Vagina (tissue), 2 donors: ENCODE measurements at regions not wholly inside any gene's neighbourhood (a gene's known extent, or its start where the extent isn't known, plus 50 kb on each side); places are given as distances from the start of the nearest gene placed in this dataset.

Experiments used
- DNase-seq, 2 donors: peaks; one replicate each; pipeline ENCODE4 v3.0.0-alpha.2; 2017; ENCODE audit errors: extremely low spot score in 2 of 2
- H3K27ac ChIP-seq: fragments of 200-600 bp; sonication (generic); one replicate; pipeline ENCODE4 v1.5.1; 2019
- H3K27me3 ChIP-seq: fragments of 200-600 bp; sonication (generic); one replicate; pipeline ENCODE4 v1.5.1; 2019
- H3K36me3 ChIP-seq, 2 donors: fragments of 200-600 bp; sonication (generic); one replicate each; pipeline ENCODE4 v1.5.1; 2017 to 2019
- H3K4me1 ChIP-seq: fragments of 200-600 bp; sonication (generic); one replicate; pipeline ENCODE4 v1.5.1; 2019
- H3K4me3 ChIP-seq, 2 donors: fragments of 200-600 bp; sonication (generic); 1 replicate in 1 of 2; 2 replicates in 1 of 2; pipeline ENCODE4 v1.5.1; 2016 to 2019
- H3K9me3 ChIP-seq: fragments of 200-600 bp; sonication (generic); one replicate; pipeline ENCODE4 v1.5.1; 2019
- POLR2A ChIP-seq, 2 donors: fragments of 450-650 bp; IDR thresholded peaks; one replicate each; pipeline ENCODE4 v1.6.1; 2017; ENCODE audit warnings: antibody characterized with exemption in 2 of 2, mild to moderate bottlenecking in 2 of 2, moderate library complexity in 2 of 2
- POLR2AphosphoS5 ChIP-seq, 2 donors: sonication (generic); formaldehyde crosslinking; IDR thresholded peaks; one replicate each; pipeline ENCODE4 v1.9.0; 2017; ENCODE audit warnings: antibody characterized with exemption in 2 of 2, mild to moderate bottlenecking in 2 of 2, low read depth in 1 of 2; ENCODE audit not compliant: insufficient read depth in 1 of 2
- intact Hi-C: fragments of 100-400 bp; cut with DNase I; formaldehyde crosslinking; loops from one replicate; pipeline ENCODE4 v1.15.1; 2023
- TF ChIP-seq, protein P1 (sequence below), 3 experiments: fragments of 450-650 bp in 2 of 3; fragments of 200-600 bp in 1 of 3; sonication (generic) in 1 of 3; IDR thresholded peaks; one replicate each; pipeline ENCODE4 v1.5.1; 2017 to 2019; ENCODE audit warnings: antibody characterized with exemption in 3 of 3, mild to moderate bottlenecking in 2 of 3, moderate library complexity in 2 of 3

DNA sequence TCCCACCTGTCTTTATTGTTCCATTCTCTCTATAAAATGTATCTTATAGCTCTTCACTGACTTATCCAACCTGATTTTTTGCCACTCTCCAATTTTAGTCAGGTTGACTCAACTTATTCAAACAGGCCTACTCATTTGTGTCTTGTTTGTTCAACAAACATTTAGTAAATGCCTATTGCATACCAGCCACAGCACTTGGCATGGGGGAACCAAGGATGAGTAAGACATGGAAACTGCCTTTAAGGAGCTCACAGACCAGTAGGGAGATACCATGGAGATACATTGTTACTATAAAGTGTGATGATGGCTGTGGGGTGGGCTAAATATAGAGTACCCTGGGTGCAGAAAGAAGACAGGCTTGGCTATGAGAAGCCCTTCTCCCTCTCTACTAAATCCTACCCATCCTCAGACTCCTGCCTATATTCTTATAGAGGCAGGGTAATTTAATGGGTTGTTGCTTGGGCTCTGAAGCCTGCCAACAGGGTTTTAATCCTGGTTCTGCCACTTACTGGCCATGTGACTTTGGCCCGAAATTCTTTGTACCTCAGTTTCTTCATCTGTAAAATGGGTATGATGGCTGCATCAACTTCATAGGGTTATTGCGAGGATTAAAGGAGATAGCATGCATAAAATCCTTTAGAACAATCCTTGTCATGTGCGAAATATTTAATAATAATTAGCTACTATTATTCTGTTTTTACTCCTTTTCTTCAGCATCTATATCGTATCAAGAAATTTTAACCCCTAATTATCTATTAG lies 348.5 kb upstream of the UMPS start:
- H3K27ac ChIP-seq, result no peak overlapping the region
- no peaks in the 10 kb centered on the region for H3K9me3 ChIP-seq
- no peaks in the 10 kb centered on the region for H3K4me1 ChIP-seq
- no peak for DNase-seq
- no peaks in the 10 kb centered on the region for H3K36me3 ChIP-seq
- no peak overlapping the region for H3K4me3 ChIP-seq
- no peak for TF ChIP-seq POLR2AphosphoS5 (IDR thresholded peaks at IDR 0.05; ENCODE audit: insufficient read depth in 1 of 2, low read depth in 1 of 2)
- TF ChIP-seq POLR2A (IDR thresholded peaks at IDR 0.05), result no peak
- TF ChIP-seq, protein P1, sequence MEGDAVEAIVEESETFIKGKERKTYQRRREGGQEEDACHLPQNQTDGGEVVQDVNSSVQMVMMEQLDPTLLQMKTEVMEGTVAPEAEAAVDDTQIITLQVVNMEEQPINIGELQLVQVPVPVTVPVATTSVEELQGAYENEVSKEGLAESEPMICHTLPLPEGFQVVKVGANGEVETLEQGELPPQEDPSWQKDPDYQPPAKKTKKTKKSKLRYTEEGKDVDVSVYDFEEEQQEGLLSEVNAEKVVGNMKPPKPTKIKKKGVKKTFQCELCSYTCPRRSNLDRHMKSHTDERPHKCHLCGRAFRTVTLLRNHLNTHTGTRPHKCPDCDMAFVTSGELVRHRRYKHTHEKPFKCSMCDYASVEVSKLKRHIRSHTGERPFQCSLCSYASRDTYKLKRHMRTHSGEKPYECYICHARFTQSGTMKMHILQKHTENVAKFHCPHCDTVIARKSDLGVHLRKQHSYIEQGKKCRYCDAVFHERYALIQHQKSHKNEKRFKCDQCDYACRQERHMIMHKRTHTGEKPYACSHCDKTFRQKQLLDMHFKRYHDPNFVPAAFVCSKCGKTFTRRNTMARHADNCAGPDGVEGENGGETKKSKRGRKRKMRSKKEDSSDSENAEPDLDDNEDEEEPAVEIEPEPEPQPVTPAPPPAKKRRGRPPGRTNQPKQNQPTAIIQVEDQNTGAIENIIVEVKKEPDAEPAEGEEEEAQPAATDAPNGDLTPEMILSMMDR (IDR thresholded peaks at IDR 0.05), result no peak
- intact Hi-C loops, result no loop called here
- H3K27me3 ChIP-seq, result no peaks in the 10 kb centered on the region

DNA sequence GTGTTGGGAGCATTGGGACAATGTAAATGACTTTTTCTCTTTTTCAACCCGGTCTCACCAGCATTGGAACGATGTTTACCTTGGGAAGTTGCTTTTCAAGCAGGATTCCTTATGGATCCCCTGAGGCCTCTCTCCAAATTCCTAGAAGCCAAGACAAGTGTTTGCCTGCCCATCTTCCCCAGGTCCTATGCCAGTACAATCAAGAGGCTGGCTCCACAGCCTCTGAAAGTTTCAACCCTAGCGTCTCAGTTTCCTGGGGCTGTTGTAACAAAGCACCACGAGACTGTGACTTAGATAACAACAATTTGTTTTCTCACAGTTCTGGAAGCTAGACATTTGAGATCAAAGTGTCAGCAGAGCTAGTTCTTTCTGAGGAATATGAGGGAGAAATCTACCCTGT lies 347.2 kb upstream of the UMPS start:
- Histone ChIP-seq H3K9me3 (no peaks in the 10 kb centered on the region), H3K27ac (no peak overlapping the region), H3K4me3 (no peak overlapping the region), H3K36me3 (no peaks in the 10 kb centered on the region), H3K4me1 (no peaks in the 10 kb centered on the region), H3K27me3 (no peaks in the 10 kb centered on the region)
- no peak for DNase-seq
- TF ChIP-seq POLR2AphosphoS5 (IDR thresholded peaks at IDR 0.05; ENCODE audit: insufficient read depth in 1 of 2, low read depth in 1 of 2), result no peak
- no peak for TF ChIP-seq POLR2A (IDR thresholded peaks at IDR 0.05)
- TF ChIP-seq, protein P1 (IDR thresholded peaks at IDR 0.05), result no peak
- intact Hi-C loops, result no loop called here

DNA sequence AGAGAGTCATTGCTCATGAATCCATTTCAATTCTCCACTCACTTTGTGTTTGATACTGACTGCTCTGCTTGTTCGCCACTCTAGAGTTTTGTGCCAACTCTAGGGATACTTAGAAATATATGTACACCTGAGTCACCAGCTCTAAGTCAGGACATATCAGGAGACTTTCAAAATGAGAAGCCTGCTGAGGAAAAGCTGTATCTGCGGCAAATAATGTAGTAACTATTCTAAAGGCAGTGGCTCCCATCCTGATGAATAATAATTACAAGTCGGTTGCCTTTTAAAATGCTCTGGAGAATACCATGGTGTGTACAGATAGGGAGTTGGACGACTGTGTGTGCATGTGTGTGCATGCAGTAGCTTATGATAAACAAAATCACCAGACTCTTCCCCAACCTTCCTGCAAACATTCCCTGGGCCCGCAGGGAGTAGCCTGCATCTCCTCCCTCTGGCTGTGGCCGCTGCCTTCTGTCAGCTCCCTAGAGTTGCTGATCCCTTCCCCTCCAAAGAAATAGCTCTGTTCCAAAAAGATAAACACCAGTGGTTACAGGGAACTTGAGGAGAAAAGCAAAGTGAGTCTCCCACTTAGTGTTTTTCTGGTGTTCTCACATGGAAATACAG lies 346.3 kb upstream of the UMPS start:
- intact Hi-C loops, result no loop called here
- Histone ChIP-seq H3K9me3 (no peaks in the 10 kb centered on the region), H3K27me3 (no peaks in the 10 kb centered on the region), H3K4me3 (no peak overlapping the region), H3K4me1 (no peaks in the 10 kb centered on the region), H3K27ac (no peak overlapping the region), H3K36me3 (no peaks in the 10 kb centered on the region)
- no peak for DNase-seq
- TF ChIP-seq POLR2A (IDR thresholded peaks at IDR 0.05) (no peak), POLR2AphosphoS5 (IDR thresholded peaks at IDR 0.05; ENCODE audit: insufficient read depth in 1 of 2, low read depth in 1 of 2) (no peak)
- TF ChIP-seq, protein P1 (IDR thresholded peaks at IDR 0.05), result no peak

DNA sequence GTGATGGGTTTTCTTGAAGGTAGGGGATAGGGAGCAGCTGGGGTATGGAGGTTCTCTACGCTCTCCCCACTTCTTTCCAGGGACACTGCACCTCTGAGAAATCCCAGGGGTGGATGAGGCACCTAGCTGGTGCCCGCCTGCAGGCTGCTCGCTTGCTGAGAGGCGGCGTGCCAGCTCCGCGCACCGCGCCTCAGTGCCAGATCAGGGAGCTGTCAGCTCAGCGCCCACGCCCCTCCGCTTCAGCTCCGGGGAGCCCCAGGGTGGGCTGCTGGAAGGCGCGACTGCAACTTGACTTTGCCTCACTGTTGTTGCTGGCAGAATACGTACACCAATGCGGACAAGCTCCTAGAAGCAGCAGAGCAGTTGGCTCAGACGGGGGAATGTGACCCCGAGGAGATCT lies 345.7 kb upstream of the UMPS start:
- no peak for DNase-seq
- Histone ChIP-seq H3K9me3 (no peaks in the 10 kb centered on the region), H3K27ac (no peak overlapping the region), H3K27me3 (no peaks in the 10 kb centered on the region), H3K4me1 (no peaks in the 10 kb centered on the region), H3K4me3 (no peak overlapping the region), H3K36me3 (no peaks in the 10 kb centered on the region)
- intact Hi-C loops, result no loop called here
- TF ChIP-seq POLR2AphosphoS5 (IDR thresholded peaks at IDR 0.05; ENCODE audit: insufficient read depth in 1 of 2, low read depth in 1 of 2) (no peak), POLR2A (IDR thresholded peaks at IDR 0.05) (no peak)
- TF ChIP-seq, protein P1 (IDR thresholded peaks at IDR 0.05), result no peak

DNA sequence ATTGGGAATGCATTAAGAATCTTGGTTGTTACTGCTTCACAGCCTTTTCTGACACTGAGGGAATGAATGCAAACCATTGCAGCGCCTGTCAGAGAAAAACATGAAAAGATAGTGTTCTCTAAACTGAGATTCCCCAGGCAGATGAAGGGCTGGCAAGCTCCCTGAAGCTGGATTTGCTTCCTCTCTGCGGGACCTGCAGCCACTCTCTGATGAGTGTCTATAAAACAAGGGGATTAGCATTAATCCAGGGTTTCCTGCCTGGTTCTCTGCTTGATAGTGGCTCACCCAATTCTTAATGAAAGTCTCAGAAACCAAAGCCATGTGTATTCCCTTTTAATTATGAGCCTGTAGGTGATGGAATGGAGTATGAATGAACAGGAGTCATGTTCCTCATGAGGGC lies 344.3 kb upstream of the UMPS start:
- no peak for DNase-seq
- Histone ChIP-seq H3K4me1 (no peaks in the 10 kb centered on the region), H3K4me3 (no peak overlapping the region), H3K36me3 (no peaks in the 10 kb centered on the region), H3K27me3 (no peaks in the 10 kb centered on the region), H3K9me3 (no peaks in the 10 kb centered on the region), H3K27ac (no peak overlapping the region)
- TF ChIP-seq, protein P1 (IDR thresholded peaks at IDR 0.05), result no peak
- TF ChIP-seq POLR2A (IDR thresholded peaks at IDR 0.05), result no peak
- TF ChIP-seq POLR2AphosphoS5 (IDR thresholded peaks at IDR 0.05; ENCODE audit: insufficient read depth in 1 of 2, low read depth in 1 of 2), result no peak
- intact Hi-C loops, result no loop called here
